Right atrium auricular region (tissue), 2 donors: ENCODE measurements at regions not wholly inside any gene's neighbourhood (a gene's known extent, or its start where the extent isn't known, plus 50 kb on each side); places are given as distances from the start of the nearest gene placed in this dataset.

Experiments used
- DNase-seq: peaks from one replicate; pipeline ENCODE4 v3.0.0-alpha.2; 2019; ENCODE audit warnings: low spot score
- H3K27ac ChIP-seq, 2 donors: fragments of 200-600 bp; sonication (generic); 1 replicate in 1 of 2; 2 replicates in 1 of 2; pipeline ENCODE4 v1.5.1; 2016 to 2019
- H3K27me3 ChIP-seq, 2 donors: fragments of 200-600 bp; sonication (generic); one replicate each; pipeline versions ENCODE4 v1.5.1 to v1.6.0; 2017 to 2019
- H3K36me3 ChIP-seq: fragments of 200-600 bp; sonication (generic); one replicate; pipeline ENCODE4 v1.5.1; 2016
- H3K4me1 ChIP-seq, 2 donors: fragments of 200-600 bp; sonication (generic); one replicate each; pipeline versions ENCODE4 v1.5.1 to v1.6.0; 2017 to 2019
- H3K4me3 ChIP-seq, 2 donors: fragments of 200-600 bp; sonication (generic); 1 replicate in 1 of 2; 2 replicates in 1 of 2; pipeline ENCODE4 v1.5.1; 2017 to 2019; ENCODE audit warnings: mild to moderate bottlenecking in 1 of 2, moderate library complexity in 1 of 2
- H3K9me3 ChIP-seq, 2 donors: fragments of 200-600 bp; sonication (generic); one replicate each; pipeline ENCODE4 v1.5.1; 2019
- TF ChIP-seq, protein P1 (sequence below), 2 donors: fragments of 200-600 bp; sonication (generic); IDR thresholded peaks; one replicate each; pipeline ENCODE4 v1.5.1; 2019; ENCODE audit warnings: antibody characterized with exemption in 2 of 2

DNA sequence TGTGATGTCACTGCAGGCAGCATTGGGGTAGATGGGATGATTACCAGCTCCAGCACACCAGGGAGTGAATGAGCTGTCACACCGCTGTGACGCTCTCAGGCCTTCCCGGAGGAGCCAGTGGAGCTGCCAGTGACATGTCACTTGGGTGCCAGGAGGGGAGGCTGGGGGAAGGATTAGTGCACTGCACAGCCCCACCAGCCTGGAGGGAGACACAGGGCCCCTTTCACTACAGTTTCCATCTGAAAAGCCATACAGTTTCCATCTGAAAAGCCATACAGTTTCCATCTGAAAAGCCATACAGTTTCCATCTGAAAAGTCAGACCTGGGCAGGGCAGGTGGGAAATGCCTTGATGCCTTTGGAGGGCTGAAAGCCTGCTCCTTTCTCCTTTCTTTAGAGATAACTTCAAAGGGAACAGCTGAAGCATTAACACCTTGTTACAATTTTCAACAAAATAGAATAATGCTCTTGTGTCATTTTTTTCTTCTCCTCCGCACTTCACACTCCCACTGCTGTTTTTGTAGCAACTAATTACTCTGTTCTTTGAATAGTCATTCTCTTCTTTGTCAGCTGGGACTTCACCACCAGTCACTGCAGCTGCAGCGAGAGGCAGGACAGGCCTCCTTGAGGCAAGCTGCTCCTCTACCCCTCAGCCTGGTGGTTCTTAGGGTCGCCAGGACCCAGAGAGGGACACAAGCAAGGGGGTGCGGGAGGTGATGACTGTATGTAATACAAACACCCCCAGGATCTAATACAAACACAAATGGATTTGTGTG lies 256.9 kb upstream of the RGS6 start:
- no peaks in the 10 kb centered on the region for H3K4me1 ChIP-seq
- no peaks in the 10 kb centered on the region for H3K27me3 ChIP-seq
- H3K36me3 ChIP-seq: no peaks in the 10 kb centered on the region
- no peak overlapping the region for H3K4me3 ChIP-seq
- no peak overlapping the region for H3K27ac ChIP-seq
- DNase-seq: no peak
- TF ChIP-seq, protein P1, sequence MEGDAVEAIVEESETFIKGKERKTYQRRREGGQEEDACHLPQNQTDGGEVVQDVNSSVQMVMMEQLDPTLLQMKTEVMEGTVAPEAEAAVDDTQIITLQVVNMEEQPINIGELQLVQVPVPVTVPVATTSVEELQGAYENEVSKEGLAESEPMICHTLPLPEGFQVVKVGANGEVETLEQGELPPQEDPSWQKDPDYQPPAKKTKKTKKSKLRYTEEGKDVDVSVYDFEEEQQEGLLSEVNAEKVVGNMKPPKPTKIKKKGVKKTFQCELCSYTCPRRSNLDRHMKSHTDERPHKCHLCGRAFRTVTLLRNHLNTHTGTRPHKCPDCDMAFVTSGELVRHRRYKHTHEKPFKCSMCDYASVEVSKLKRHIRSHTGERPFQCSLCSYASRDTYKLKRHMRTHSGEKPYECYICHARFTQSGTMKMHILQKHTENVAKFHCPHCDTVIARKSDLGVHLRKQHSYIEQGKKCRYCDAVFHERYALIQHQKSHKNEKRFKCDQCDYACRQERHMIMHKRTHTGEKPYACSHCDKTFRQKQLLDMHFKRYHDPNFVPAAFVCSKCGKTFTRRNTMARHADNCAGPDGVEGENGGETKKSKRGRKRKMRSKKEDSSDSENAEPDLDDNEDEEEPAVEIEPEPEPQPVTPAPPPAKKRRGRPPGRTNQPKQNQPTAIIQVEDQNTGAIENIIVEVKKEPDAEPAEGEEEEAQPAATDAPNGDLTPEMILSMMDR (IDR thresholded peaks at IDR 0.05): no peak
- H3K9me3 ChIP-seq: no peaks in the 10 kb centered on the region

DNA sequence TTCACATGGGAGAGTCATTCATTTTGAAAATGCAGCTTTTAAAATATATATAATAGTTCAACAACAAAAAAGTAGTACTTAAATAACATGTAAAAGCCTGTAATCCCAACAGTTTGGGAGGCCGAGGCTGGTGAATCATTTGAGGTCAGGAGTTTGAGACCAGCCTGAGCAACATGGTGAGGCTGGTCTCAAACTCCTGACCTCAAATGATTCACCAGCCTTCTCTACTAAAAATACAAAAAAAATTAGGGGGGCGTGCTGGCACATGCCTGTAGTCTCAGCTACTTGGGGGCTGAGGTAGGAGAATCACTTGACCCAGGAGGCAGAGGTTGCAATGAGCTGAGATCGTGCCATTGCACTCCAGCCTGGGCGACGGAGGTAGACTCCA lies 256.3 kb upstream of the RGS6 start:
- TF ChIP-seq, protein P1 (IDR thresholded peaks at IDR 0.05): no peak
- Histone ChIP-seq H3K4me3 (no peak overlapping the region), H3K4me1 (no peaks in the 10 kb centered on the region)

DNA sequence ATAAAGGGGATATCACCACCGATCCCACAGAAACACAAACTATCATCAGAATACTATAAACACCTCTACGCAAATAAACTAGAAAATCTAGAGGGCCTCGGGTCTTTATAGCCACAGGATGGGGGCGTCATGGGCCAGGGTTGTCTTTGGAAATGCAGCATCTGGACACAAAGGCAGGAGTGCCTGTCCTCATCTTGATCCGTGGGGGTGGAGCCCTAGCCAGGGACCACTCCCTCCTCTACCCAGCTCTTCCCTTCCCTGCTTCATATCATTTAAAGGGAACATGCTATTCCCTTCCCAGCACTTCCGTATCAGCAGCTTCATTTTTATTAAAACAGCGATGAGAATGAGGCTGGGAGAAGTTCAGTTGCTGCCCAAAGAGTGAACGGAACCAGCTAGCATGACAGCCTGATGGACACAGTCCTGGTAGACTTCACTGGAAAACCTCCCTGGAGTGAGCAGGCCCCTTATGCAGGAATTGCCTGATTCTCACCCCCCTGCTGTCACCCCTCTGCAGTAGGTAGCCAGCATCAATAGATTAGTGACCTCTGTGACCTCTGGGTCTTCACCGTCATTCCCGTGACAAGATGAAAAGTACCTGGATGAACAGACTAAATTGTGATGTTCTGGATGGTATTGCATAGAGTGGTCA lies 251.4 kb upstream of the RGS6 start:
- TF ChIP-seq, protein P1 (IDR thresholded peaks at IDR 0.05): no peak
- Histone ChIP-seq H3K27me3 (no peaks in the 10 kb centered on the region), H3K36me3 (no peaks in the 10 kb centered on the region), H3K9me3 (no peaks in the 10 kb centered on the region), H3K4me3 (no peak overlapping the region), H3K27ac (no peak overlapping the region), H3K4me1 (no peaks in the 10 kb centered on the region)
- DNase-seq: no peak

More for the DNA sequence above, 256.3 kb upstream of the RGS6 start:
- Histone ChIP-seq H3K9me3 (no peaks in the 10 kb centered on the region), H3K36me3 (no peaks in the 10 kb centered on the region), H3K27me3 (no peaks in the 10 kb centered on the region), H3K27ac (no peak overlapping the region)
- DNase-seq: no peak

DNA sequence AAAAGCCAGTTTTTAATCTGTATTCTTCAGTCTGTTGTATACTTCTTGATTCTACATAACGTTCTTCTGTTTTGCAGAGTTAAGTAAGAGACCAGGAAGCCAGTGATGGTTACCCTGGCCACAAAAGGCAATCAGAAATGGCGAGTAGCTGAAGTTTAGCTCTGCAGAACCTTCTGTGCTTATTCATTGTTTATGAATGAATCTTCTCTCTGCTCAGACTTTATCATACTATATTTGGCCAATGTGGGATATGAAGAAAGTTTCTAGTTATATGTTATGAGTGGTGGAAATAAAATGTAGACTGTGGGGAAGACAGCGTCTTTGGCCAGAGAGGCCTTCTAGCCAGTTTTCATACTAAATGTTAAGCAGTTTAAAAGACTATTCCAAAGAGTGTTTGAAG lies 249.9 kb upstream of the RGS6 start:
- no peak overlapping the region for H3K4me3 ChIP-seq
- no peak for DNase-seq
- TF ChIP-seq, protein P1 (IDR thresholded peaks at IDR 0.05): no peak
- no peaks in the 10 kb centered on the region for H3K27me3 ChIP-seq
- no peaks in the 10 kb centered on the region for H3K9me3 ChIP-seq
- H3K4me1 ChIP-seq: no peaks in the 10 kb centered on the region
- no peaks in the 10 kb centered on the region for H3K36me3 ChIP-seq
- H3K27ac ChIP-seq: no peak overlapping the region

DNA sequence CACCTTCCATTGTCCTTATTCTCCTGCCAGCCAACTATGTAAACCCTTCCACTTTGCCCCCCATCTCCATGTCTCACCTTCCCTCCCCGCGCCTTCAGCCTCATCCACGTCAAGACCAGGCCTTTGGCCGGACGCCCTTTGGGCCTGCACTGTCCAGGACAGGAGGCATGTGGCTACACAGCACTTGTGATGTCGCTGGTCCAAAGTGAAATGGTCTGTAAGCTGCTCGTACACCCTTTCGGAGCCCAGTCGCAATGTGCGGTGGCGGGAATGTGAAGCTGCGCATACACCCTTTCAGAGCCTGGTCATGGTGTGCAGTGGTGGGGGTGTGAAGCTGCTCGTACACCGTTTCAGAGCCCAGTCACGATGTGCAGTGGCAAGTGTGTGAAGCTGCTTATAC lies 247.9 kb upstream of the RGS6 start:
- TF ChIP-seq, protein P1 (IDR thresholded peaks at IDR 0.05): no peak
- Histone ChIP-seq H3K4me1 (no peaks in the 10 kb centered on the region), H3K27ac (no peak overlapping the region), H3K9me3 (no peaks in the 10 kb centered on the region), H3K36me3 (no peaks in the 10 kb centered on the region), H3K27me3 (no peaks in the 10 kb centered on the region), H3K4me3 (no peak overlapping the region)
- DNase-seq: no peak
